Left lobe of liver (tissue), 2 donors: ENCODE measurements at regions not wholly inside any gene's neighbourhood (a gene's known extent, or its start where the extent isn't known, plus 50 kb on each side); places are given as distances from the start of the nearest gene placed in this dataset.
"Not testable (repeated sequence)": the region's sequence is repeated elsewhere in the genome, so short reads cannot be mapped to it uniquely, and the experiment has no call there.

ENCODE experiments used
- ATAC-seq: fragments of 200-7000 bp; cut with Tn5 transposase; one replicate; pipeline ENCODE4 v1.9.1; 2020; ENCODE audit warnings: mild to moderate bottlenecking, moderate library complexity
- DNase-seq: peaks from one replicate; pipeline ENCODE4 v3.0.0-alpha.2; 2020; ENCODE audit warnings: low spot score
- donor health status: DM: no; HTN: no; CAD: no; lungs with moderate emphysema.
- donor health status: DM: no; HTN: yes; CAD: no.

DNA sequence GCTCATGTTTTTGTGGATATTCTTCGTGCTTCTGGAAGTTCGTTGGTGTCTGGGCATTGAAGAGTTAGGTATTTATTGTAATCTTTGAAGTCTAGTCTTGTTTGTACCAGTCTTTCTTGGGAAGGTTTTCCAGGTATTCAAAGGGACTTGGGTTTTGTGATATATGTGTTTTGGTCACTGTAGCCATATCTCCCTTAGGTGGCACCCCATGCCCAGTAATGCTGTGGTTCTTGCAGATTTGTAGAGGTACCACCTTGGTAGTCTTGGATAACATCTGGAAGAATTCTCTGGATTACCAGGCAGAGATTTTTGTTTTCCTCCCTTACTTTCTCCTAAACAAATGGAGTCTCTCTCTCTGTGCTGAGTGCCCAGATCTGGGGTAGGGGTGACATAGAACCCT is 184.1 kb downstream of the TEX13C start:
- DNase-seq (no peak), ATAC-seq (peak; percentile 31)

DNA sequence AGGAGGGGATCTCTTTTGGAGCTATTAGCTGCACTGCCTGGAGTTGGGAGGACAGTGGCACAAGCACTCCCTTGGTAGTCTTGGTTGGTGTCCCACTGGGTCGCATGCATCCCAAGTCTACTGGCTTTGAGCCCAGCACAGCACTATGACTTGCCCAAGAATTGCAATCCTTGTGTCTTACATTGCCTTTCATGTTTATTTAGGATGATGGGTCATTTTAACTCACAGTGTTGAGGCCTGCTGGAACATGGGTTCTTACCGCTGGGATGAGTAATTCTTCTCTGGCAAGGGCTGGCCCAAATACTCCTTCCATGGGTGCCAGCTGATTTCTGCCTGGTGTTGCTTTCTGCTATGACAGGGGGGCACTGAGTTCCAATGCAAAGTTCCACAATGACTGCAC is 185.5 kb downstream of the TEX13C start:
- ATAC-seq = no peak

DNA sequence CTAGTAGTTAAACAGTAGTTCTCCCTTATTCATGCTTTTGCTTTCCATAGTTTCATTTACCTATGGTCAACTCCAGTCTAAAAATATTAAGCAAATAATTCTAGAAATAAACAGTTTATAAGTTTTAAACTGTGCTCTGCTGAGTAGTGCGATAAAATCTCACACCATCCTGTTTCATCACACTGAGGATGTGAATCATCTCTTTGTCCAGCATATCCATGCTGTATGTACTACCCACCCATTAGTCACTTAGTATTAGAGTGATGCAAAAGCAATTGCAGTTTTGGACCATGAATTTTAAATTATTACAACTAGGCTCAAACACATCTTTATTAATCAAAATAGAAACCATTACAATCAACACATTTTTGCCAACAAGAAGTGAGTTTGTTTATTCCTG is 187.4 kb downstream of the TEX13C start:
- ATAC-seq = no peak
- no peak for DNase-seq

More for the DNA sequence above, 185.5 kb downstream of the TEX13C start:
- DNase-seq = no peak

DNA sequence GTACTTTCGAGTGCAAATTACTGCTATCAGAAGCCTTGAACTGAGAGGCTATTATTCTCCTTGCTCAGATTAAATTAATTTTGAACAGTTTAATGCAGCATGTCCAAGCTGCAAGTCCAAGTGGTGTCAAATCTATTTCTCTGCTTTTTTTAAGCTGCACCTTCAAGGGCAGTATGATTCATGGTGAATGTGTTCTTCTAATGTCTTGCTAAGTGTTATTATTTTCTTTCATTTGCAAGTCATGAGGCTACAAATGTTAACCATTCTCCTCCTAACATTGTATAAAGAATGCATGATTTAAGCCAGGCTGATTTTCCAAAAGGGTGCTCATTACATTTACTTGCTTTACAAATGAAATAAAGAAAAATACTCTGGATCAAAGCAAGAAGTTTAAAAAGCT is 200.4 kb downstream of the TEX13C start:
- ATAC-seq = no peak
- no peak for DNase-seq

DNA sequence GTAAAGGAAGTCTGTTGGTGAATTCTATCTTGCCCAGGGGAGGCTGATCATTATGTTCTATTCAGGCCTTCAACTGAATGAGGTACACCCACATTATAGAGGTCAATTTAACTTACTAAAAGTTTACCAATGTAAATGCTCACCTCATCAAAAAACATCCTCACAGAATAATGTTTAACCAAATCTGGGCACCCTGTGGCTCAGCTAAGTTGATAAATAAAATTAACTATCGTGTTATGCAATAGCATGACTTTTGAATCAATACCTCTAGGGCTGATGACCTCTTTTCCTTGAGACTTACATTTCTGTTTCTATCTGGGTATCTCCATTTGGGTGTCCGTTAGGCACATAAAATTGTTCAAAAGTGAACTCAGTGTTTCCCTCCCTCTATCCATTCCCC is 203.1 kb downstream of the TEX13C start:
- no peak for ATAC-seq
- no peak for DNase-seq

DNA sequence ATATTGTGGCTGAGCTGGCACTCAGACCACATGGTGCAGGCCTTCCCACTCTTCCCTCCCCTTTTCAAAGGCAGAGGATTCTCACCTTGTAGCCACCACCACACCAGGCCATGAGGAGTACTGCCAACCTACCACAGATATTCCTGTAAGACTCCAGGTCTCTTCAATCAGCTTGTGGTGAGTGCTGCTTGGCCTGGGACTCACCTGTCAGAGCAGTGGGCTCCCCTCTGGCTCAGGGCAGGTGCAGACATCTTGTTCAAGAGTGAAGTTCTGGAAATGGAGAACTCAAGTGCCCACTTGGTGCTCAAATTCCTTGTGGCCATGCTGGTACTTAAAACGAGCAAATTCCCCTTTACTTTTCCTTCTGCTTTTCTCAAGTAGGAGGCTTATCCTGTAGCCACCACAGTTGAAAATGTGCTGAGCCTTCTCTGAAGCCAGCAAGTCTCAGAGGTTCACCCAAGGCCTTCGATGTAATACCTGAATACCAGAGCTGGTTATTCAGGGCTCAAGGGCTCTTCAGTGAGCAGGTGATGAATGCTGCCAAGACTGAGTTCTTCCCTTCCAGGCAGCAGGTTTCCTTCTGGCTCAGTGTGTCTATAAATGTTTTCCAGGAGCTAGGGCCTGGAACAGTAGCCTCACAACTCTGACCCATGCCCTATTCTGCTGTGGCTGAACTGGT is 212.9 kb downstream of the TEX13C start:
- ATAC-seq (no peak), DNase-seq (no peak)

DNA sequence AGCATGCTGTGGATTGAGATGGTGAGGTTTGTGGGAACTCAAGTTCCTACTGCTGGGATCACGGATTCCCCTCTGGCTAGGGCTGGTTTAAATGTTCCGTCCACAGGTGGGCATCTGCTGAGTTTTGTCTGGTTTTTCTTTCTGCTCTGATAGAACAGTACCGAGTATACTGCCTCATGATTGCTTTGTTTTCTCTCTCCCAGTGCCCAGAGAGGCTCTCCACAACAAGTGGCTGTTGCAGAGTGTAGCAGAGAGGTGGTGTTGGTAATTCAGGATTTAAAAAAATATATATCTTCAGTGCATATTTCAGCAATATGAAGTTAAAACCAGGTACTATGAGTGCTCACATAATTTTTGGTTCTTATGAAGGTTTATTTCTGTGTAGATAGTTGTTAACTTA is 213.7 kb downstream of the TEX13C start:
- no peak for DNase-seq
- ATAC-seq = no peak

DNA sequence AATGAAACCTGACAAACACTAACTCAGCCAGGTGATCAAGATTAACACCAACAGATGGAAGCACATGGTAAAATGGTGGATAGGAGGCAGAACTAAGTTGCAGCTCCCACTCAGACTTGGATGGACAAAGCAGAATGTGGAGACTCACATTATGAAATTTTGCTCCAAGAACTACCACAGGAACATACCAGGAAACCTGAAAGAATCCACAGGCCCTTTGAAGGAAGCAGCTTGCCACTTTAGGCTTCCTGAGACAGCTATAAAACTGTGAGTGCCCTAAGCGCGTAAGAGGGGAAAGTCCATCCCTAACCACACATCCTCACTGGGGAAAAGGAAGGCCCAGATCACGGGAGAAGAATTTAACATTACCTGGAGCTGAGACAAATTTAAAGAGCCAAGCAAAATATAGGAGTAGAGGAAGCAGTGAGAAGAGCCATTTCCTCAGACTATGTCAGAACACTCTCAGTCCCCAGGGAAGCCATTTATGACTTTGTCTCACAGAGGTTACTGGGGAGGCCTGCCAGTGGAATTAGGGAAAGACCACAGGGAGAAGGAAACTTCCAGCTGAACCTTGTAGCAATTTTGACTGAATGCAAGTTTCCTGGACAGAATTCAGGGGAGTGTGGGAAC is 224.5 kb downstream of the TEX13C start:
- no peak for DNase-seq

DNA sequence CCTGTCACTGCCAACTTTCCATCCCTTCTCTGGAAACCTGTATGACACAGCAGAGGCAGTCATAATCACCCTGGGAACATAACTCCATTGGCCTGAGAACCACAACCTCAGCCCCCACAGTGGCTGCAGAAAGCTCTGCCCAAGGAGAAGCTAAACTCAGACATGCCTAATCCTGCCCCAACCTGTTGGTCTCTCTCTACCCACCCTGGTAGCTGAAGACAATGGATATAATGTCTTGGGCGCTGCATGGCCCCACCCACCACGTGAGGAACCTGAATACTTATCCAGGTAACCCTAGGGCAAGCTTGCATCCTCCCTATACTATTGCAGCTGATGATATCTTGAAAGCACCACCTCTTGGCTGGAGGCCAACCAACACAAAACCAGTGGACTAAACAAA is 225.2 kb downstream of the TEX13C start:
- no peak for ATAC-seq
- no peak for DNase-seq

More for the DNA sequence above, 224.5 kb downstream of the TEX13C start:
- no peak for ATAC-seq

DNA sequence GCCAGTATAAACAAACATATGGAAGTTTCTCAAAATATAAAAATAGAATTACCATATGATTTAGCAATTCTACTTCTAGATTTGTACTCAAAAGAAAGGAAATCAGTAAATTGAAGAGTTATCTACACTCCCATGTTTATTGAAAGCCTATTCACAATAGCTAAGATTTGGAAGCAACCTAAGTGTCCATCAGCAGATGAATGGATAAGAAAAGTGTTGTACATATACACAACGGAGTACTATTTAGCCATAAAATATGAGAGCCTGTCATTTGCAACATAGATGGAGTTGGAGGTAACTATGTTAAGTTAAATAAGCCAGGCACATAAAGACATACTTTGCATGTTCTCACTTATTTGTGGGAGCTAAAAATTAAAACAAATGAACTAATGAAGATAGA is 257.8 kb downstream of the TEX13C start:
- DNase-seq (no peak), ATAC-seq (no peak)

DNA sequence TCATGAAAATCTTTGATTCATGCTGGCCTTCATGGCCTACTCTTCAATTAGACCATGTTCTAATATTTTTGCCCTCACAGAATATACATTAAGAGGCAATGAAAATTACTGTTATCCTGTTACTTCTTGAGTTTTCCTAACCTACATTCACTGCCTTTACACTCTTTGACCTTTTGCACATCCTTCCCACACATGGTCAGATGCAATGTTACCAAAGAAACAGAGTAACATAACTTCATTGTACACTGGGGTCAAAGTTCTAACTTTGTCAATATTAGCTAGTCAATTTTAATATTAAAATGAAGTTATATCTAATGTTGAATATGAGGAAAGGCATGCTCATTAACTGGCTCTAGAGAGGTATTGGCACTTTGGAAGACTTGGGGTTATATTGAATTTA is 284.8 kb downstream of the TEX13C start:
- DNase-seq (no peak), ATAC-seq (peak; percentile 69)

DNA sequence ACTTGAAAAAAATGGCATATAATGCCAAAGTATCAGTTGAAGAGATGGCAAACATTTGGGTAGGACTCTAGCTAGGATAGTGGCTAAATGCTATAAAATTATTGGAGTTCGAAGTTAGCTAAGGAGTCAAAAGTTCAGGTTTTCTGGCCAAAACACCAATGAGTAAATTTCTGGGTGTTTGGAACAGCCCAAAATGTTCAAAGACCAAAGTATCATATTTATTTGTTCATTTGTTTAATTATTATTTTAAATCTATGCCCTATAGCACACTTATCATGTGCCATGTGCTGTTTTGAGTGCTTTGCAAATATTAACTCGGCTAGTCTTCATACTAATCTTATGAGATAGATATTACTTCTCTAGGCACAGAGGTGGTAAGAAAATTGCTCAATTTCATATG is 285.5 kb downstream of the TEX13C start:
- DNase-seq = no peak
- peak; percentile 84 for ATAC-seq

DNA sequence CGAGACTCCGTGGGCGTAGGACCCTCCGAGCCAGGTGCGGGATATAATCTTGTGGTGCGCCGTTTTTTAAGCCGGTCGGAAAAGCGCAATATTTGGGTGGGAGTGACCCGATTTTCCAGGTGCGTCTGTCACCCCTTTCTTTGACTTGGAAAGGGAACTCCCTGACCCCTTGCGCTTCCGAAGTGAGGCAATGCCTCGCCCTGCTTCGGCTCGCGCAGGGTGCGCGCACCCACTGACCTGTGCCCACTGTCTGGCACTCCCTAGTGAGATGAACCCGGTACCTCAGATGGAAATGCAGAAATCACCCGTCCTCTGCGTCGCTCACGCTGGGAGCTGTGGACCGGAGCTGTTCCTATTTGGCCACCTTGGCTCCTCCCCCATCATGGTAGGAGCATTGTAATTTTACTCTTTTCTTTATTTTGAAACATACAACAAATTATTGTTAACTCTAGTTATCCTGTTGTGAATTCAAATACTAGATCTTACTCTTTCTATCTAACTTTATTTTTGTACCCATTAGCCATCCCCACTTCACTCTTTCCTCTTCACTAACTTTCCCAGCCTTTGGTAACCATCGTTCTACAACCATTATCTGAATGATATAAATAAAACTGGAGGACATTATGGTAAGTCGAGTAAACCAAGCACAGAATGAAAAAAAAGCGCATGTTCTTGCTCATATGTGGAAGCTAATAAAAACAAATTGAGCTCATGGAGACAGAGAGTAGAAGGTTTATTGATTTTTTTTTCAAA is 295.1 kb downstream of the TEX13C start:
- ATAC-seq, DNase-seq: not testable (repeated sequence)

DNA sequence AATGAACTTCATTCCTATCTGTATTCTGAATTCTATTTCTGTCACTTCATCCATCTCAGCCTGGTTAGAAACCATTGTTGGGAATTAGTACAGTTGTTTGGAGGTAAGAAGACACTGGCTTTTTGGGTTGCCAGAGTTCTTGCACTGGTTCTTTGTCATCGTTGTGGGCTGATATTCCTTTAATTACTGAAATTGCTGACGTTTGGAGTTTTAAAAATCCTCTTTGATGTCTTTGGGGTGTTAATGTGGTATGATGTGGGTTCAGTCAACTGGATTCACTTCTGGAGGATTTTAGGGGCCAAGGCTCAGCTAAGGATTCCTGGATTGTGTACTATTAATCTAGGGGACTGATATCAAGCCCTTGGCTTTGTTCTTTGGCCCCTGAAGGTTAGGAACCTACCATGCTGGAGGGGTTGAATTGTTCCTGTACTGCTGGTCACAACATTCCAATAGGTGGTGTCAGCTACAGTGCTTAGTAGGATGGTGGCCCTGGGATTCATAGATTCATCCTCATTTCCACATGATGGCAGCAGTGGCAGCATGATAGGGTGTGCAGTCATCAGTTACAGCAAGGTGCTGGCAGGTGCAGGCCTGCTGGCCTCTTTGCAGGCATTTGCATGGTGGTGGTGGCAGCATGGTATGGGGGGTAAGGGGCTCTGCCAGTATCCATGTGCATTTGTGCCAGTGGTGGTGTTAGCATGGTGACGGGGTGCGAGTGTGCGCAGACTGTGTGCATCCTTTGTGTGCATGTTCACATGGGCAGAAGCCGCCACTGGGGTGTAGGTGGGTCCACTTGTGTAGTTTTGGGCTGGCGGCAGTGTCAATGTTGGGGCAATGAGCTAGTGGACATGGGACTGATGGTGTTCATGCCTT is 301.3 kb downstream of the TEX13C start:
- DNase-seq (no peak), ATAC-seq (peak; percentile 48)

DNA sequence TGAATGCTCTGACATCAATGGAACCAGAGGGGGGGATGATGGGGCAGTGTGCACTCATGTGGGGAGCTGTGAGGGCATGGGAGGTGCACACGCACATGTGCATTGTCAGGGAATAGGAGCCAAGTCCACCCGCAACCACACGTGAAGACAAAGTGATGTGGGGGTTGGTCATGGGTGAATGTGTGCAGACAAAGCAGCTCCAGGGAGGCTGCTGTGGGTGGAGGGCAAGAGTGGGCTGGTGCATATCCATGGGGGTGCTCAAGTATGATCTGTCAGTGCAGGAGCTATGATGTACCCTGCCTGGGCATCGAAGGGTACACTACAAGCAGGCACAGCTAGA is 301.9 kb downstream of the TEX13C start:
- no peak for ATAC-seq

DNA sequence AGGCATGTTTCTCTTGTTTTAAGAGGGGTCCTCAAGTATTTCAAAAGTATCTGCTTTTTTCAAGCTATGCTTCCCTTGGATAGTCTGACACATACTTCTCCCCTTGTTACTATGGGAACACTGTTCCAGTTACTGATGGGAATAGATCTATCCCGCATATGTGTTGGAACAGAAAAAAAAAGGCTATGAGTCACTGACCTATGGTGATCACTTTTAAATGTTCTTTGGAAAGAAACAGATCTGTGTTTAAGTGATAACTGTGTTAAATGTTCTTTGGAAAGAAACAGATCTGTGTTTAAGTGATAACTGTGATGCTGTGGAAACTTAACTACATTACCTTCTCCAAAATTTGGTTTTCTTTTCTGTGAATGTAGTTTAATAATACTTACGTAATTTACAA is 303.2 kb downstream of the TEX13C start:
- ATAC-seq (no peak), DNase-seq (no peak)

More for the DNA sequence above, 301.9 kb downstream of the TEX13C start:
- no peak for DNase-seq

DNA sequence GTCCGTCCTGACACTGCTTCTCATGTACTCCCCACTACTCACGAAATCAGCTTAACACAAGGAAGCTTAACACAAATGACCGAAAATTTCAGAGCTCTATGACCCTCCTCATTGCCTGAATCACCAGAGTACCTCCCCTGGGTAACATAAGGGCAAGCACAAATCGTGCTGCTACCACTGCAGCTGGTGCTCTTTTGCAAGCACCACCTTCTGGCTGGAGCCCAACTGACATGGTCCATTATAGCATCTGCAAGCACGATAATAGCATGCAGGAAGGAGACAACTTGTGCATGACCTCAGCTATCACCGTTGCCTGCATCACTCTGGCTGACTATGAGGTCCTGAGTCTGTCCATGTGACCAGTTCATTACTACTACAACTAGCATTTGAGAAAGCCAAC is 308.0 kb downstream of the TEX13C start:
- DNase-seq (no peak), ATAC-seq (no peak)

DNA sequence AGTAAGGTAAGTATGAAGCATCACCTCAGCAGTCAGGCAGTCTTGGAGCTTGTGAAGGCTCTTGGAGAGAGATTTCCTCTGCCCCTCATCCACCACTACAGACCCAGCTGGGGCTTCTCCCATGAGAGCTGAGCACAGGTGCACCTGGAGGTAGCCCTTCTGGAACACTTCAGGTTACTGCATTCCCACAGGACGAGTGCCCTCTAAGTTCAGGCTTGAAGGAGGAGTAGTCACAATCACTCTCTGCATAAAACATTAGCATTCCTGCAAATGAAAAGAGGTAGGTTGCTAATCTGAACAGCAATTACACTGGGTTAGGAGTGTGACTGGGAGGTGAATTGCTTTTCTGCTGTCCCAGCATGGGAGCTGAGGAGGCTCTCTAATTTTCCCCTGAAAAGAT is 308.8 kb downstream of the TEX13C start:
- ATAC-seq (no peak), DNase-seq (no peak)

DNA sequence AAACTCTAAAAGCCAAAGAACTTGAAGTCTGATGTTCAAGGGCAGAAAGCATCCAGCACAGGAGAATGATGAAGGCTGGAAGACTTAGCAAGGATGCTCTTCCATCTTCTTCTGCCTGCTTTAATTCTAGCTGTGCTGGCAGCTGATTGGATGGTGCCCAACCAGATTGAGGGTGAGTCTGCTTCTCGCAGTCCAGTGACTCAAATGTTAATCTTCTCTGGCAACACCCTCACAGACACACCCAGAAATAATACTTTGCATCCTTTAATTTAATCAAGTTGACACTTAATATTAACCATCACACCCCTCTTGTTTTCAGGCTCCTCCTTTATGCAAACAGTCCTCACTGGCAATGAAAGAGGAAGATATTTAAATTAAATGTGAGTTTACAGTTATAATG is 321.7 kb downstream of the TEX13C start:
- no peak for ATAC-seq
- no peak for DNase-seq

DNA sequence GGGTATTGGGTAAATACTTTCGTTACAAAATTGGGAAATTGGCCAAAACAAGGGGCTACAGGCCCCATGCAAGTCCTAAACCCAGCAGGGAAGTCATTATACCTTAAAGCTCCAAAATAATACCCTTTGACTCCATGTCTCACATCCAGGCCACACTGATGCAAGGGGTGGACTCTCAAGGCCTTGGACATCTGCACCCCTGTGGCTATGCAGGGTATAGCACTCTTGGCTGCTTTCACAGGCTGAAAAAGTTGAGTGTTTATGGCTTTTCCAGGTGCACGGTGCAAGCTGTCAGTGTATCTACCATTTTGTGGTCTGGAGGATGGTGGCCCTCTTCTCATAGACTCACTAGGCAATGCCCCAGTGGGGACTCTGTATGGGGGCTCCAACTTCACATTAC is 326.5 kb downstream of the TEX13C start:
- peak; percentile 39 for ATAC-seq

DNA sequence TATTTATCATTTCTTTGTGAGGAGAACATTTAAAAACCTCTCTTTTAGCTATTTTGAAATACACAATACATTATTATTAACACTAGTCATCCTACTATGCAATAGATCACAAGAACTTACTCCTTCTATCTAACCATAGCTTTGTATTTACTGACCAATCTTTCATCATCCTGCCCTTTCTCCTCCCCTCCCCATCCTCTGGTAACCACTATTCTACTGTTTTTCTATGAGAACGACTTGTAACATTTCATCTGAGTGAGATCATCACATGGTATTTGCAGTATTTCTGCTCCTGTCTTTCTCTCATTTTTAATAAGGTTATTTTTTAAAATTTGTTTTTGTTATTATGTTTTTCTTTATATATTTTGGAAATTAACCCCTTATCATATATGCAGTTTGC is 331.8 kb downstream of the TEX13C start:
- ATAC-seq (no peak), DNase-seq (no peak)

More for the DNA sequence above, 326.5 kb downstream of the TEX13C start:
- no peak for DNase-seq
